Right lobe of liver (tissue), 6 donors: ENCODE measurements at regions not wholly inside any gene's neighbourhood (a gene's known extent, or its start where the extent isn't known, plus 50 kb on each side); places are given as distances from the start of the nearest gene placed in this dataset.

Source experiments
- ATAC-seq, 4 donors: fragments of 200-7000 bp; cut with Tn5 transposase; one replicate each; pipeline ENCODE4 v1.9.1; 2020; ENCODE audit warnings: mild to moderate bottlenecking in 4 of 4, moderate library complexity in 4 of 4
- DNase-seq, 3 donors: peaks; one replicate each; pipeline ENCODE4 v3.0.0-alpha.2; 2020
- H3K27ac ChIP-seq, 3 donors: fragments of 200-600 bp; one replicate each; pipeline ENCODE4 v1.8.0; 2022
- H3K27me3 ChIP-seq, 2 donors: fragments of 200-600 bp; one replicate each; pipeline ENCODE4 v1.8.0; 2022
- H3K36me3 ChIP-seq, 4 donors: fragments of 200-600 bp; sonication (generic) in 1 of 4; one replicate each; pipeline versions ENCODE4 v1.5.1 to v1.8.0; 2017 to 2022; ENCODE audit warnings: control low read depth in 1 of 4
- H3K4me1 ChIP-seq, 4 donors: fragments of 200-600 bp; sonication (generic) in 1 of 4; one replicate each; pipeline versions ENCODE4 v1.5.1 to v1.8.0; 2017 to 2022; ENCODE audit warnings: control low read depth in 1 of 4
- H3K4me3 ChIP-seq, 3 donors: fragments of 200-600 bp; one replicate each; pipeline ENCODE4 v1.8.0; 2022
- H3K9me3 ChIP-seq, 4 donors: fragments of 200-600 bp; sonication (generic) in 1 of 4; one replicate each; pipeline versions ENCODE4 v1.5.1 to v1.8.0; 2017 to 2022; ENCODE audit warnings: control low read depth in 1 of 4
- POLR2A ChIP-seq: fragments of 450-650 bp; IDR thresholded peaks from one replicate; pipeline ENCODE4 v1.6.1; 2017; ENCODE audit warnings: antibody characterized with exemption, mild to moderate bottlenecking
- WGBS: methylation state at CpG from one replicate; pipeline ENCODE4 v1.1.6; 2018; ENCODE audit warnings: low coverage, low lambda C conversion rate; ENCODE audit not compliant: insufficient coverage; ENCODE audit errors: missing lambda C conversion rate; 5-methylcytosine and 5-hydroxymethylcytosine counted together
- intact Hi-C, 2 donors: fragments of 100-400 bp; cut with DNase I; formaldehyde crosslinking; loops; one replicate each; pipeline versions ENCODE4 v1.11.2 to v1.14.1; 2022
- TF ChIP-seq, protein P1 (sequence below), 4 donors: fragments of 200-600 bp in 3 of 4; fragments of 450-650 bp in 1 of 4; IDR thresholded peaks; one replicate each; pipeline versions ENCODE4 v1.5.1 to v1.8.0; 2016 to 2022; ENCODE audit warnings: antibody characterized with exemption in 4 of 4, mild to moderate bottlenecking in 2 of 4
- donor health status: DM: no; HTN: yes; CAD: no.
- donor health status: DM: no; HTN: no; CAD: no.
- donor health status: DM: no; HTN: no; CAD: no.
- donor health status: DM: no; HTN: yes; CAD: no.
- donor health status: DM: no; HTN: yes; CAD: no.

DNA sequence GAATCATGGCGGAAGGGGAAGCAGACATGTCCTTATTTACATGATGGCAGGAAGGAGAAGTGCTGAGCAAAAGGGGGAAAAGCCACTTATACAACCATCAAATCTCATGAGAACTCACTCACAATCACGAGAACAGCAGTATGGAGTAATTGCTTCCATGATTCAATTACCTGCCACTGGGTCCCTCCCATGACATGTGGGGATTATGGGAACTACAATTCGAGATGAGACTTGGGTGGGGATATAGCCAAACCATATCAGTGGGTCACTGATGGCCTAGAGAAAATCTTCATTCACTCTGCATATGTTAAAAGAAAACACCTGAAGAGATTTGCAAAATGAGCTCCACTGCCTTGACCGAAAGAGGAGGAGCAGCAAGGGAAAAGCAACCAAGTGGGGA, 130.3 kb upstream of the FAM20A start:
- intact Hi-C loops: no loop called here
- Histone ChIP-seq H3K36me3 (no peaks in the 10 kb centered on the region), H3K27me3 (no peaks in the 10 kb centered on the region), H3K27ac (no peak overlapping the region), H3K9me3 (no peaks in the 10 kb centered on the region), H3K4me1 (no peaks in the 10 kb centered on the region), H3K4me3 (no peak overlapping the region)
- DNase-seq (no peak), ATAC-seq (no peak)
- 69% methylated on average over 4 of the region's 4 CpGs for WGBS
- TF ChIP-seq POLR2A: no peak
- TF ChIP-seq, protein P1, sequence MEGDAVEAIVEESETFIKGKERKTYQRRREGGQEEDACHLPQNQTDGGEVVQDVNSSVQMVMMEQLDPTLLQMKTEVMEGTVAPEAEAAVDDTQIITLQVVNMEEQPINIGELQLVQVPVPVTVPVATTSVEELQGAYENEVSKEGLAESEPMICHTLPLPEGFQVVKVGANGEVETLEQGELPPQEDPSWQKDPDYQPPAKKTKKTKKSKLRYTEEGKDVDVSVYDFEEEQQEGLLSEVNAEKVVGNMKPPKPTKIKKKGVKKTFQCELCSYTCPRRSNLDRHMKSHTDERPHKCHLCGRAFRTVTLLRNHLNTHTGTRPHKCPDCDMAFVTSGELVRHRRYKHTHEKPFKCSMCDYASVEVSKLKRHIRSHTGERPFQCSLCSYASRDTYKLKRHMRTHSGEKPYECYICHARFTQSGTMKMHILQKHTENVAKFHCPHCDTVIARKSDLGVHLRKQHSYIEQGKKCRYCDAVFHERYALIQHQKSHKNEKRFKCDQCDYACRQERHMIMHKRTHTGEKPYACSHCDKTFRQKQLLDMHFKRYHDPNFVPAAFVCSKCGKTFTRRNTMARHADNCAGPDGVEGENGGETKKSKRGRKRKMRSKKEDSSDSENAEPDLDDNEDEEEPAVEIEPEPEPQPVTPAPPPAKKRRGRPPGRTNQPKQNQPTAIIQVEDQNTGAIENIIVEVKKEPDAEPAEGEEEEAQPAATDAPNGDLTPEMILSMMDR (IDR thresholded peaks at IDR 0.05): no peak

DNA sequence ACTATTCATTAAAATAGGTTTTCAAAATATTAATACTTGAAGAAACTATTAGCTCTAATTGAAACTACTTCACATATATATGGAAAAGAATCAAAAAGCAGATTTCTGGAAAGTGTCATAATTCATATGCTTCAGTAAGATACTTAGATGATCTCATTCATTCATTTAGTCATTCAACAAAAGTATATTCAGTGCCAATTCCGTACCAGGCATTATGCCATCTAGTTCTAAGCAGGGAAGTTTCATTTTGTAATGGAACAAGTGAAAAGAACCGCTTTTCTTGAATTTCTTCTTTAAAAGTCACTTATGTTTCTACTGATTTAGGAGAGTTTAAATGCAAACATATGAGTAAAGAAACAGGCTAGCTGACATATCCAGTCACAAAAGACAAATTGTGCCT, 118.3 kb upstream of the FAM20A start:
- H3K27ac ChIP-seq: no peak overlapping the region
- no peaks in the 10 kb centered on the region for H3K4me1 ChIP-seq
- ATAC-seq (no peak), DNase-seq (no peak)
- 79% methylated on average over 2 of the region's 2 CpGs for WGBS
- no peaks in the 10 kb centered on the region for H3K36me3 ChIP-seq
- TF ChIP-seq, protein P1 (IDR thresholded peaks at IDR 0.05): no peak
- TF ChIP-seq POLR2A: no peak
- intact Hi-C loops: no loop called here
- no peak overlapping the region for H3K4me3 ChIP-seq
- H3K27me3 ChIP-seq: no peaks in the 10 kb centered on the region
- no peaks in the 10 kb centered on the region for H3K9me3 ChIP-seq

DNA sequence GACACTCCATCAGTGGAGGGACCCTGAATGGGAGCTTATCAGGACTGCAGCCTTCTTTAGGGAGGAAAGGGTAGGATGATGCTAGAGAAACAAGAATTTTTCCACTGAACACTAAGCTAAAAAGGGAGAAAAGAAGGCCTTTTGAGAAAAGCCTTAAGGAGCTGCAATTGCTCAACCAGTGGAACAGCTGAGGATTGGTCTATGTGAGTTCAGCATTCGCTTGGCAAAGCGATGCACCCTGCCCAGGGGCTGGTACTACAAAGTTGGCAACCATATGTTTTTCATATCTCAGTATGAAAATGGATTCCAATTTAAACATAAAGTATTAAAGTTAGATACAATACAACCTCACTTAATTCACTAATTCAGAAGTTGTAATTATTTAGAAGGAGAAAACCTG, 117.8 kb upstream of the FAM20A start:
- Histone ChIP-seq H3K4me3 (no peak overlapping the region), H3K4me1 (no peaks in the 10 kb centered on the region), H3K9me3 (no peaks in the 10 kb centered on the region), H3K27ac (no peak overlapping the region), H3K27me3 (no peaks in the 10 kb centered on the region), H3K36me3 (no peaks in the 10 kb centered on the region)
- WGBS: 100% methylated on average over 2 of the region's 2 CpGs
- intact Hi-C loops: no loop called here
- DNase-seq (no peak), ATAC-seq (no peak)
- TF ChIP-seq, protein P1 (IDR thresholded peaks at IDR 0.05): no peak
- no peak for TF ChIP-seq POLR2A

DNA sequence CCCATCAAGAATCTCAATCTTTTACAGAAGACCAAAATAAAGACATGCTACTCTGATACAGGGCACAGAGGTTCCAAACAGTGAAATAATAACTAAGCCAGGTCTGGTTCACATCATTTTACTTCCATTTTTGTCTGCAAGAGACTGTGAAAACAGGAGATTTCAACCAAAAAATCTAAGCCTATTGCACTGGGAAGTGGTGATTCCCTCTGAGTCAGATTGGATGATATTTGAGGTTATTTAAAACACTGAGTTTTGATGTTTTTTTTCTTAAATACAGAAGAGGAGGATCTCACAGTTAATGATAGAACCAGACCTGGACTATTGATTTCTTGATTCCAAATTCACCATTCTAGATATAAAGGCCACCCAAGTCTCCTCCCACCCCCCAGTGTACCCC, 117.3 kb upstream of the FAM20A start:
- H3K27ac ChIP-seq: no peak overlapping the region
- H3K36me3 ChIP-seq: no peaks in the 10 kb centered on the region
- DNase-seq: no peak
- TF ChIP-seq, protein P1 (IDR thresholded peaks at IDR 0.05): no peak
- no peak for TF ChIP-seq POLR2A
- no peaks in the 10 kb centered on the region for H3K4me1 ChIP-seq
- no peak overlapping the region for H3K4me3 ChIP-seq
- intact Hi-C loops: no loop called here
- no peaks in the 10 kb centered on the region for H3K27me3 ChIP-seq
- H3K9me3 ChIP-seq: no peaks in the 10 kb centered on the region
- ATAC-seq: no peak

DNA sequence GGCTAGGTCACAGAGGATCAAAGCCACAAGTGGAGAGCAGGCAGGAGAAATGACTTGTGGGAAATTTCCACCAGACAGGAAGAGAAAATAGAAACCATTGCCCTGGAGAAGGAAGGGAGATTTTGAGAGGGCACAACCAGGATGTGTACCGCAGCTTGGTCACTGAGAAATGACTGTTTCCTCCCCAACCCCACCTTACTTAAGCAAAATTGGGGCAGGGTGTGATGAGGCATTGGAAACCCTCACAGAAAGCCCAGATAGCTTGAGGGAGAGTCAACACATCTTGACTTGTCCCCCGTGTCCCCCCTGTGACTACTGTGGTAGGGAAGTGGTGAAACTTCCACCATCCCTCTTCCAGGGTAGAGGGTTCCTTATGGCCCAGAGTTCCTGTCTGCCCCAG, 113.5 kb upstream of the FAM20A start:
- no peaks in the 10 kb centered on the region for H3K27me3 ChIP-seq
- WGBS: 83% methylated on average over 1 of the region's 2 CpGs
- no peaks in the 10 kb centered on the region for H3K4me1 ChIP-seq
- DNase-seq (no peak), ATAC-seq (no peak)
- TF ChIP-seq, protein P1 (IDR thresholded peaks at IDR 0.05): no peak
- no peak overlapping the region for H3K27ac ChIP-seq
- intact Hi-C loops: no loop called here
- no peak overlapping the region for H3K4me3 ChIP-seq
- no peaks in the 10 kb centered on the region for H3K36me3 ChIP-seq
- H3K9me3 ChIP-seq: peaks cover 0 to 2% (median 0%) of the 10 kb centered on the region in 4 donors
